ENCODE measurements at regions not wholly inside any gene's neighbourhood (a gene's known extent, or its start where the extent isn't known, plus 50 kb on each side); places are given as distances from the start of the nearest gene placed in this dataset.
A peak's percentile ranks its signal among the peaks of the same experiment; 100 is the strongest.
"Not testable (repeated sequence)": the region's sequence is repeated elsewhere in the genome, so short reads cannot be mapped to it uniquely, and the experiment has no call there.

GRCh38 chr5:169531631-169532030 is 51.9 kb upstream of the SPDL1 start:
- no peak for TF ChIP-seq POLR2A (IDR thresholded peaks at IDR 0.05; ENCODE audit: low read depth, low read length)
- no peak for DNase-seq (ENCODE audit: insufficient read length, low spot score)
- no peak for FAIRE-seq

DNA sequence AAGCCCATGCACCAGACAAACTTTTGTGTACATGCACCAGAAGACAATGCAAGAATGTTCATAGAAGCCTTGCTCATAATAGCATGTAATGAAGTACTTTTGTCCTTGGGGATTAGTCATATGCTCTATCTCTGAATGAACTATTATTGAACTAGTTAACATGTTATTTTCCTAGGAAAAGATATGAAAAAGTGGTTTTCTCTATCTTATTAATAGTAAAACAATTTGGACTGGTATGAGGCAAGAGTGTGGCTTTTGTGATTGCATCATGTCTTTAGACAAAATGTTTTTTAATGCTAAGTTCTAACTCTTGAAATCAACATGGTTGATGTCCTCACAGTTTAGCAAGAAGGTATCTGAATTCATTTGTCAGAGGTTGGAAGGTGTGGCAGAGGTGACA is 55.7 kb upstream of the SPDL1 start:
- no peak for DNase-seq (ENCODE audit: insufficient read length, low spot score)
- no peak for FAIRE-seq
- no peak for TF ChIP-seq POLR2A (IDR thresholded peaks at IDR 0.05; ENCODE audit: low read depth, low read length)

- DNase-seq (ENCODE audit: insufficient read length, low spot score) (no peak), FAIRE-seq (no peak)
- no peak for TF ChIP-seq POLR2A (IDR thresholded peaks at IDR 0.05; ENCODE audit: low read depth, low read length)
Observed at GRCh38 chr5:169527066-169527465, 56.5 kb upstream of the SPDL1 start.

DNA sequence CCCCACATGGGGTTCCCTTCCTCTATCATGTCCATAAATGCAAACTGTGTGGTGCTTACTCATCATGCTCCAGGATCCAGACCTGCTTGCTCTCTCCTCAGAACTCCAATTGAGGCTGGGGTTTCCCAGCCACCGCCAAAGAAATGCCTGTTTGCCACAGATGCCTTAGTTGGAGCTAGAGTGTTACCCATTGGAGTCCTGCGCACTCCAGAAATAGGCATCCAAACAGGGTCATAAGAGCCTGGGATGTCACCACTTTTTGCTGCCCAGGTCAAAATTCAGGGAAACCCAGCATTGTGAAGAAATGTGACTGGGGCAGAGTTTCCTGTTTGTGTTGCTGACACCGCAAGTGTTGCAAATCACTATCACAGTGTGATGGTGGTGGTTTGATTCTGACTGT is 60.7 kb upstream of the SPDL1 start:
- no peak for TF ChIP-seq POLR2A (IDR thresholded peaks at IDR 0.05; ENCODE audit: low read depth, low read length)
- no peak for FAIRE-seq
- DNase-seq (ENCODE audit: insufficient read length, low spot score) = no peak

DNA sequence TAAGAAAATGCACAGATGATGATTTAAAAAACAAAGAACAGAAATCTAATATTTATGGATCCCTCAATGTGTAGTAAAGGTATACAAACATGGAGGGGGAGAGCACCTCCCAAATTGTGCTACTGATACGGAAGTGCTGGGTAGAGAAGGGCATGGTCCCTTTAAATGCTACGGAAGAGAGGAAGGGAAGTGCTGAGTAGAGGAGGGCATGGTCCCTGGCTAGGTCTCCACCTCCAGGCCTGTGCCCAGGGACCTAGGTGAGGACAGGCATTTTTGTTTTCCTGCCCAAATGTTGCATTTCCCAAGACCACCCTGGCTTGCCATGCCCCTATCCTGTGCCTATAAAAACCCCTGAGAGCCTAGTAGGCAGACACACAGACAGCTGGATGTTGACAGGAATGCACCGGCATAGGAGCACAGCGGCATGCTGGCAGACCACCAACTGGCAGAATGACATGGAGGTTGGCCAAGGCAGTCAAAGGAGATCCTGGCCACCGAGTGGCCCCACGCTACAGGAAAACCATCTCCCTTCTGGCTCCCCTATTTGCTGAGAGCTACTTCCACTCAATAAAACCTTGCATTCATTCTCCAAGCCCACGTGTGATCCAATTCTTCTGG is 62.1 kb upstream of the SPDL1 start:
- no peak for FAIRE-seq
- TF ChIP-seq POLR2A (IDR thresholded peaks at IDR 0.05; ENCODE audit: low read depth, low read length) = no peak
- DNase-seq (ENCODE audit: insufficient read length, low spot score) = no peak

- TF ChIP-seq POLR2A (IDR thresholded peaks at IDR 0.05; ENCODE audit: low read depth, low read length) = no peak
- DNase-seq (ENCODE audit: insufficient read length, low spot score) (no peak), FAIRE-seq (no peak)
Observed at GRCh38 chr5:169519358-169519757, 64.2 kb upstream of the SPDL1 start.

DNA sequence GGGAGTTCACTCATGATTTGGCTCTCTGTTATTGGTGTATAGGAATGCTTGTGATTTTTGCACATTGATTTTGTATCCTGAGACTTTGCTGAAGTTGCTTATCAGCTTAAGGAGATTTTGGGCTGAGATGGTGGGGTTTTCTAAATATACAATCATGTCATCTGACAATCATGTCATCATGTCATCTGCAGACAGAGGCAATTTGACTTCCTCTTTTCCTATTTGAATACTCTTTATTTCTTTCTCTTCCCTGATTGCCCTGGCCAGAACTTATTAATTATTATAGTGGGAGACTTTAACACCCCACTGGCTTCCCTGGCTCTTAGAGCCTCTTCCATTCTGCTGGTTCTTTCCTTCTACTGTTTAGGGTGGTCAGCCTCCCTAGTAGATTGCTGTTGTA is 64.8 kb upstream of the SPDL1 start:
- not testable (repeated sequence) for FAIRE-seq

DNA sequence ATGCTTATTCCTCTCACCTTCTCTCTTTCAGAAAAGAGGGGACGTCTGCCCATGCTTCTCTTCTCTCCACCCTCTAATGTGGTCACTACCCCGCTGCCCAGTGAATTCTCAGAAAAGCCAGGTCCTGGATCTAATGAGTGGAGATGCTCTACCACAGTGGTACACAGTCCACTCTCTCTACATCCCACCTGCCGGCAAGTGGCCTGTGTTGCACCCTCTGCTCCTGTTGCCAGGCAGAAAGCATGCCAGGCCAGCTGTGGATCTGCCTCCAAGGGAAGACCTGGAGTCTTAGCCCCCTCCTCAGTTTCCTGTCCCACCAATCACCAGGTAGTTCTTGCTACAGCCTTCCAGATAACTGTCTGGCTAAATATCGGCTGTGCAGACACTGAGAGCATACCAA is 71.2 kb upstream of the SPDL1 start:
- no peak for TF ChIP-seq POLR2A (IDR thresholded peaks at IDR 0.05; ENCODE audit: low read depth, low read length)
- DNase-seq (ENCODE audit: insufficient read length, low spot score) (no peak), FAIRE-seq (no peak)

More for the DNA sequence above, 64.8 kb upstream of the SPDL1 start:
- not testable (repeated sequence) for DNase-seq (ENCODE audit: insufficient read length, low spot score)

- no peak for TF ChIP-seq POLR2A (IDR thresholded peaks at IDR 0.05; ENCODE audit: low read depth, low read length)
- FAIRE-seq (no peak), DNase-seq (ENCODE audit: insufficient read length, low spot score) (no peak)
Observed at GRCh38 chr5:169511708-169512107, 71.9 kb upstream of the SPDL1 start.

DNA sequence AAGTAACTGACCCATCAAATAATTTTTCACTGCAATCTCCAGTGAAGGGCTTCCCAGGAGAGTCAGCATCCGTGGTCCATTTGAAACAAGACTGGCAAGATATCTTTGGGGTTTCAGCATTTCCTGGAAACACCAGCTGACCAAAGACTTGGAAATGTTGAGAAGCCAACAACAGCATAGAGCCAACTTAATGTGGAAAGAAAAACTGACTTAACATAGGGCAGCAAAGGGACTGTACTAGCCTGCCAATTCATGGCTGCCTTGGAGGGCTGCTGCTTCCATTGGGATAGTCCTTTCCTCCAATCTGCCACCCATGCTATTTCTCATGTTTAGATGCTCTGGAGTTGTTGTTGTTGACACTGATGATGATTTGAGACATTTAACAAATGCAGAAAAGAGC is 76.5 kb upstream of the SPDL1 start:
- no peak for FAIRE-seq
- no peak for TF ChIP-seq POLR2A (IDR thresholded peaks at IDR 0.05; ENCODE audit: low read depth, low read length)
- DNase-seq (ENCODE audit: insufficient read length, low spot score) = no peak

DNA sequence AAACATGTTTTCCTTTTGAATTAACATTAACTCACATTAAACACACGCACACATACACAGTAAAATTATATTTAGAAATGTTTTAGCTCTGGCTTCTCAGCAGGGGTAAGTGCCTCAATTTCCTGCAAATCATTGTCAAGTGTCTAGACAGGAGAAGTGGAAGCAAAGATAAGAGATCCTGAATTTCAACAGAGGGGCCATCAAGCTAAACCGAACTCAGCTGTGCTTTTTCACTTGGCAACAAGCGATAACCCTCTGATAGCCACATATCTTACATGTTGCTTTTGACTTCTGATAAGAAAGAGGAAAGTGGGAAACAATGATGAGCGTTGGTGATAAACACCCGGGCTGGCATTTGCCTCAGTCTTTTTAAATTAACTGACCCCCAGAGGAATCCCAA is 79.7 kb upstream of the SPDL1 start:
- TF ChIP-seq POLR2A (IDR thresholded peaks at IDR 0.05; ENCODE audit: low read depth, low read length) = no peak
- DNase-seq (ENCODE audit: insufficient read length, low spot score) (no peak), FAIRE-seq (no peak)

DNA sequence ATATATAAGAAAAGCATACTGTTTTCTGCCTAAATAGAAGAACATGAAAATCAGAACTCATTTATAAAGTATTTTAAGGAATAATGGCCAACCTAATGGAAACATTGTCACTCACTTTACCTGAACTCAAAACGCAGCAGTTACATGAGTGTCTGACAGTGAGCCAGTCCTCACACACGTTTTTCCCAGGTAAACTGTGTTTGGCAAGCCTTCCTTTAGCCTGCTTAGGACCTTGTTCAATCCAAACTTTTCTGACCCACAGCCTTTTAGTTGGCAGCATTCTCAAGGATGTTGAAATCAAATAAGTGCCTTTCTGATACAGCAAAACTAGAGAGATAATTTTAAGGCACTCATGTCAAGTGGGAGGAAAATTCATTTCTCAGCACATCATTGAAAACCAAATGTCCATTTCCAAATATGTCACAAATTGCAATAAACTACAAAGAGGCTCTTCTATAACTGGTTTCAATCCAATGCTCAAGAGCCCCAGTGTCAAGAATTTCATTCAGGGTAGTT is 83.5 kb upstream of the SPDL1 start:
- DNase-seq (ENCODE audit: insufficient read length, low spot score) = no peak
- no peak for TF ChIP-seq POLR2A (IDR thresholded peaks at IDR 0.05; ENCODE audit: low read depth, low read length)
- no peak for FAIRE-seq

- DNase-seq (ENCODE audit: insufficient read length, low spot score) (no peak), FAIRE-seq (no peak)
- TF ChIP-seq POLR2A (IDR thresholded peaks at IDR 0.05; ENCODE audit: low read depth, low read length) = no peak
Observed at GRCh38 chr5:169496878-169497277, 86.7 kb upstream of the SPDL1 start.

DNA sequence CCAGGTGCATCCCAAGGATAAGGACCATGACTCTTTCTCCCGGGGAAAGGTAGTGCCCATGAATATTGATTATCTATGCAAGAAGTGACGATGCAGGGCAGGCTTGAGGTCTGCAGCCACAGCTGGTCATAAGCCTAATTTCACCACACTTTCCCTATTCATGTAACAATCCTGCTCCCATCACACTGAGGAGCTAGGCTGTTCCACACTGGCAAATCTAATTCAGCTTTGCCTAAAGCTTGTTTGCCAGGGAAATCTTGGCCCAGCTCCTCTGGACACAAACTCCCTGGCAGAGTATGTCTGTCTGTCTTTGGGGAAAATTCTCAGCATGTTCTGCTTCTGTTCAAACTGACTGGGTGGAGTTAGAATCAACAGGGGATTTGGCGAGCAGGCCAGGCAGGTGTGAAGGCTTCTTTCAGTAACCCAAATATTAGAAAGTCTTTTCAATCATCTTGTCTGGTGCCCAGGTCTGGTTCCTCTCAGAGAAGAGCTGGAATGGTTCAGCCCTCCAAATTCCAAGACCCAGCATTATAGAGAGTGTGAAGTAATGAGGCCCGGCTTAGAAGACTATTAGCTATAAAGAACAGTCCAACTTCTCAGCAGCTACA is 88.5 kb upstream of the SPDL1 start:
- FAIRE-seq = no peak

DNA sequence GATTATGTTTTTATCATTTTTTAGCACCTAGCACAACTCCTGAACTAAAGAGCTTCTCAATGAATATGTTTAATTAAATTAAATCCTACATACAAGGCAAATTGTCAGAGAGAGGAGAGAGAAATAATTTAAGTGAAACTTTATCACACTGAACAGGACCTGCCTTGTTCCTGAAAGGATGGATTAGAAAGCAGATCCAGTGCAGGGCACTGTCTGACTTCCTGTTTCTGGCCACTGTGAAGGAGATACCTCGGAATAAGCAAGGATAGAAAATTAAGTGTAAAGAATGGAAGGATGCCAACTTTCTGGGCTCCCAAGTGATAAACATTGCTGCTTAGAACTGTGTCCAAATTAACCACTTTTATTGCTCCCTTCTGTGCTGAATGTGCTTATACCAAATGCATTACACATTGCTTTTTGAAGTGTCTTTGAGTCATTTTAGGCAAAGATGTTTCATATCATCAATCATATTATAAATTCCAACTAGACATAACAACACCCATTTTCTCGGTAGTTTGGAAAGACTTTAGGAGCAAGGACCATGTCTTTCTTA is 89.1 kb upstream of the SPDL1 start:
- FAIRE-seq = peak; percentile 48
- TF ChIP-seq POLR2A (IDR thresholded peaks at IDR 0.05; ENCODE audit: low read depth, low read length) = no peak
- no peak for DNase-seq (ENCODE audit: insufficient read length, low spot score)

More for the DNA sequence above, 88.5 kb upstream of the SPDL1 start:
- DNase-seq (ENCODE audit: insufficient read length, low spot score) = no peak
- no peak for TF ChIP-seq POLR2A (IDR thresholded peaks at IDR 0.05; ENCODE audit: low read depth, low read length)
